ENCODE measurements at regions not wholly inside any gene's neighbourhood (a gene's known extent, or its start where the extent isn't known, plus 50 kb on each side); places are given as distances from the start of the nearest gene placed in this dataset.

- no peak overlapping the region for H3K27ac ChIP-seq
- no peak for DNase-seq
- in situ Hi-C loops (cut with HindIII; ENCODE audit: low pct_ligation_motif_present, low sequenced_read_pairs): no loop called here
- no peaks in the 10 kb centered on the region for H3K27me3 ChIP-seq (replicated peaks)
- H3K36me3 ChIP-seq (replicated peaks): no peaks in the 10 kb centered on the region
- no peak overlapping the region for H3K4me3 ChIP-seq (ENCODE audit: low read depth, low read length)
- no peak for TF ChIP-seq CTCF (IDR thresholded peaks at IDR 0.05; ENCODE audit: low read depth, low read length, missing control alignments)
Observed at GRCh38 chr11:82176945-82177344, 556.7 kb downstream of the FAM181B start.

DNA sequence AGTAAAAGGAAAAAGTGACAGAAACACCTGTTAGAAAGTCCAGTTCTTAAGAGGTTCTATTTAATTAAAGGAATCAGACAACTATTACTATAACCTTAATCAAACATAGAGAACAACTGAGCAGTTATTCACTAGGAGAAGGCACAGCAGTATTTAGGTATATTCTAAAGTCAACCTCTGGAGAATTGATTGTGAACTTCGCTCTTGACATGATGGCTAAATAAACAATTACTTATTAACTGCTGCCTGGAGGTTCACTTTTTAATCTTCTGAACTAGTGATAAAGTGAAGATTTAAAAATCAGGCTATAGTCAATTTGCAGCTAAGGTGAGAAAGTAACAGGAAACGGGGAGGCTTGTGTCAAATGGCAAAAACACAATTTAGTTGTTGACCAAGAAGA lies 557.3 kb downstream of the FAM181B start:
- Histone ChIP-seq H3K4me3 (ENCODE audit: low read depth, low read length) (no peak overlapping the region), H3K36me3 (replicated peaks) (no peaks in the 10 kb centered on the region), H3K27me3 (replicated peaks) (no peaks in the 10 kb centered on the region), H3K27ac (no peak overlapping the region)
- in situ Hi-C loops (cut with HindIII; ENCODE audit: low pct_ligation_motif_present, low sequenced_read_pairs): no loop called here
- DNase-seq: no peak
- TF ChIP-seq CTCF (IDR thresholded peaks at IDR 0.05; ENCODE audit: low read depth, low read length, missing control alignments): no peak

DNA sequence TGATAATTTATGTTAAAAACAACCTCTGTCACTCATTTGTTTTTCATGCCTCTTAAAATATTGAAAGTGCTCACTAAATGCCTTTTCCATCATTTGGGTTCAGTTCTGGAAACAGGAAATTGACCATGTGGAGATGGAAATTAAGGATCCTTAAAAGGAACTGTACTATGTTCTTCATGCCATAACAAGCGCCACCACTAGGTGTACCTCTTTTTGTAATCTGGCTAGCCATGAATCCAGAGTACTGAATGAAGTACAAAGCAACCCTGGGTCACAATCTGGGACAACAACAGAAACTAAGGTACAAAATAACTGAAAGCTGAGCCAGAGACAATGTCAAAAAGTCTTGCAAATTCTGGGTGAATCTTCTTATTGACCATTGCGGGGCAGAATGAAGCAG lies 559.1 kb downstream of the FAM181B start:
- peak; percentile 34 for TF ChIP-seq CTCF (IDR thresholded peaks at IDR 0.05; ENCODE audit: low read depth, low read length, missing control alignments)
- H3K27me3 ChIP-seq (replicated peaks): no peaks in the 10 kb centered on the region
- DNase-seq: peak; percentile 0
- in situ Hi-C loops (cut with HindIII; ENCODE audit: low pct_ligation_motif_present, low sequenced_read_pairs): no loop called here
- no peaks in the 10 kb centered on the region for H3K36me3 ChIP-seq (replicated peaks)
- H3K27ac ChIP-seq: no peak overlapping the region
- H3K4me3 ChIP-seq (ENCODE audit: low read depth, low read length): no peak overlapping the region

GRCh38 chr11:82146789-82147188 lies 586.9 kb downstream of the FAM181B start:
- in situ Hi-C loops (cut with HindIII; ENCODE audit: low pct_ligation_motif_present, low sequenced_read_pairs): no loop called here
- no peak overlapping the region for H3K27ac ChIP-seq
- TF ChIP-seq CTCF (IDR thresholded peaks at IDR 0.05; ENCODE audit: low read depth, low read length, missing control alignments): no peak
- no peaks in the 10 kb centered on the region for H3K36me3 ChIP-seq (replicated peaks)
- no peaks in the 10 kb centered on the region for H3K27me3 ChIP-seq (replicated peaks)
- DNase-seq: no peak
- no peak overlapping the region for H3K4me3 ChIP-seq (ENCODE audit: low read depth, low read length)

GRCh38 chr11:82118946-82119345 lies 614.7 kb downstream of the FAM181B start:
- Histone ChIP-seq H3K27ac (no peak overlapping the region), H3K36me3 (replicated peaks) (no peaks in the 10 kb centered on the region), H3K4me3 (ENCODE audit: low read depth, low read length) (no peak overlapping the region), H3K27me3 (replicated peaks) (no peaks in the 10 kb centered on the region)
- TF ChIP-seq CTCF (IDR thresholded peaks at IDR 0.05; ENCODE audit: low read depth, low read length, missing control alignments): no peak
- in situ Hi-C loops (cut with HindIII; ENCODE audit: low pct_ligation_motif_present, low sequenced_read_pairs): no loop called here
- no peak for DNase-seq

DNA sequence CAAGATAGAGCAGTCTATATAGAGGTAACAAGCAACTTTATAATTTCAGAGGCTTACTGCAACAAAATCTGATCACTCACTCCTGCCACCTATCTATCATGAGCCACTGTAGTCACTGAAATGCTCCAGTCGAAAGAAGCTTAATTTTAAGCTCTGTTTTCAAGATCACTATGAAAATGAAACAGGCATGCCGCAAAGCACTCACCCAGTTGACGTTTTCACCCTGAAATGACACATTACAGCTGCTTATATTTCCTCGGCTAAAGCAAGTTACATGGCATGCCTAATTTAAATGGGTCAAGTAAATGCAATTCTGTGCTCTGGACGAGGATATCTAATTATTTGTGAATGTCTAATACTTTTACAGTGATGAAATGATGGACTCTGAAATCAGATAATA lies 616.3 kb downstream of the FAM181B start:
- no peak for DNase-seq
- no peak for TF ChIP-seq CTCF (IDR thresholded peaks at IDR 0.05; ENCODE audit: low read depth, low read length, missing control alignments)
- Histone ChIP-seq H3K4me3 (ENCODE audit: low read depth, low read length) (no peak overlapping the region), H3K27ac (no peak overlapping the region), H3K36me3 (replicated peaks) (no peaks in the 10 kb centered on the region), H3K27me3 (replicated peaks) (no peaks in the 10 kb centered on the region)
- in situ Hi-C loops (cut with HindIII; ENCODE audit: low pct_ligation_motif_present, low sequenced_read_pairs): no loop called here

Measured in brain microvascular endothelial cell (primary cell).